ENCODE measurements at regions not wholly inside any gene's neighbourhood (a gene's known extent, or its start where the extent isn't known, plus 50 kb on each side); places are given as distances from the start of the nearest gene placed in this dataset.
A peak's percentile ranks its signal among the peaks of the same experiment; 100 is the strongest.
"Not testable (repeated sequence)": the region's sequence is repeated elsewhere in the genome, so short reads cannot be mapped to it uniquely, and the experiment has no call there.

- intact Hi-C loops (cut with DNase I, micrococcal nuclease): no loop called here
- no peak for DNase-seq
- ATAC-seq: no peak
Observed at GRCh38 chr2:235398321-235398720, 95.5 kb upstream of the AGAP1 start.

- no peak for DNase-seq
Observed at GRCh38 chr2:235399895-235400294, 93.9 kb upstream of the AGAP1 start.

GRCh38 chr2:235402422-235402821 is 91.4 kb upstream of the AGAP1 start:
- DNase-seq (no peak), ATAC-seq (no peak)
- intact Hi-C loops (cut with DNase I, micrococcal nuclease): no loop called here

More at GRCh38 chr2:235399895-235400294, 93.9 kb upstream of the AGAP1 start:
- intact Hi-C loops (cut with DNase I, micrococcal nuclease): no loop called here
- no peak for ATAC-seq

- DNase-seq: no peak
- intact Hi-C loops (cut with DNase I, micrococcal nuclease): no loop called here
- no peak for ATAC-seq
Observed at GRCh38 chr2:235405612-235406361, 88.1 kb upstream of the AGAP1 start.

- ATAC-seq (no peak), DNase-seq (no peak)
- intact Hi-C loops (cut with DNase I, micrococcal nuclease): no loop called here
Observed at GRCh38 chr2:235406430-235406829, 87.4 kb upstream of the AGAP1 start.

- ATAC-seq: no peak
- DNase-seq: no peak
- intact Hi-C loops (cut with DNase I, micrococcal nuclease): no loop called here
Observed at GRCh38 chr2:235411905-235412485, 81.8 kb upstream of the AGAP1 start.

GRCh38 chr2:235413064-235413463 is 80.8 kb upstream of the AGAP1 start:
- ATAC-seq: no peak
- intact Hi-C loops (cut with DNase I, micrococcal nuclease): no loop called here
- DNase-seq: no peak

- intact Hi-C loops (cut with DNase I, micrococcal nuclease): no loop called here
- ATAC-seq (peak; percentile 13), DNase-seq (peak in 1 of 2 donors; percentile 23)
Observed at GRCh38 chr2:235414422-235414821, 79.4 kb upstream of the AGAP1 start.

- no peak for DNase-seq
Observed at GRCh38 chr2:235416858-235417499, 76.9 kb upstream of the AGAP1 start.

GRCh38 chr2:235418918-235419317 is 74.9 kb upstream of the AGAP1 start:
- DNase-seq (no peak), ATAC-seq (no peak)
- intact Hi-C loops (cut with DNase I, micrococcal nuclease): no loop called here

More at GRCh38 chr2:235416858-235417499, 76.9 kb upstream of the AGAP1 start:
- ATAC-seq: no peak
- intact Hi-C loops (cut with DNase I, micrococcal nuclease): no loop called here

- ATAC-seq: no peak
Observed at GRCh38 chr2:235419996-235420395, 73.8 kb upstream of the AGAP1 start.

GRCh38 chr2:235421618-235422017 is 72.2 kb upstream of the AGAP1 start:
- DNase-seq (no peak), ATAC-seq (peak; percentile 23)
- intact Hi-C loops (cut with DNase I, micrococcal nuclease): no loop called here

More at GRCh38 chr2:235419996-235420395, 73.8 kb upstream of the AGAP1 start:
- no peak for DNase-seq
- intact Hi-C loops (cut with DNase I, micrococcal nuclease): no loop called here

- ATAC-seq (no peak), DNase-seq (no peak)
- intact Hi-C loops (cut with DNase I, micrococcal nuclease): no loop called here
Observed at GRCh38 chr2:235430366-235431083, 63.3 kb upstream of the AGAP1 start.

- ATAC-seq (no peak), DNase-seq (no peak)
- intact Hi-C loops (cut with DNase I, micrococcal nuclease): no loop called here
Observed at GRCh38 chr2:235432741-235433520, 60.9 kb upstream of the AGAP1 start.

- ATAC-seq: peak; percentile 42
- intact Hi-C loops (cut with DNase I, micrococcal nuclease): no loop called here
- peak in 1 of 2 donors; percentile 28 for DNase-seq
Observed at GRCh38 chr2:235433860-235434259, 60.0 kb upstream of the AGAP1 start.

GRCh38 chr2:235439959-235440662 is 53.7 kb upstream of the AGAP1 start:
- intact Hi-C loops (cut with DNase I, micrococcal nuclease): no loop called here
- DNase-seq (no peak), ATAC-seq (no peak)

GRCh38 chr2:235443580-235443979 is 50.3 kb upstream of the AGAP1 start:
- intact Hi-C loops (cut with DNase I, micrococcal nuclease); ATAC-seq; DNase-seq: not testable (repeated sequence)
